ENCODE measurements at regions not wholly inside any gene's neighbourhood (a gene's known extent, or its start where the extent isn't known, plus 50 kb on each side); places are given as distances from the start of the nearest gene placed in this dataset.

DNA sequence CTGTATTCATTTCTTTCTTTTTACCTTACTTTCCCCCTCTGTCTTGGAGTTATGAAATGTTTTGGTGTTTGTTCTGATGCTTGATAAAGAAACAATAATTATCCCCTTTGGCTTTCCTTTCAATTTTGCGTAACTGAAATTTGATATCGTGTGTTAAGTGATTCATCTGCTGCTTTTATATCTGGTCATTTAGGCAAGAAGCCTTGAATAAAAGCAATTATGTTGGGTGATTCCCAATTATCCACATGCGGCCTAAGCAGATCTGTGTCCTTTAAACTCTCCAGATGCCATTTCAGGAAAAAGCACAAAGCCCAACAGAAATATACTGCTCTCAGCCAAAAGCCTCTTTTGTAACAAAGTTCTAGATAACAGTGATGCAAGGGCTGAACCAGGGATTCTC is 92.8 kb downstream of the TAF11L14 start:
- Mint-ChIP-seq H3K4me1 (ENCODE audit: low read depth, unreplicated experiment) (no peaks in the 10 kb centered on the region), H3K27ac (ENCODE audit: unreplicated experiment) (no peak overlapping the region), H3K36me3 (ENCODE audit: insufficient read depth, unreplicated experiment) (no peaks in the 10 kb centered on the region), H3K27me3 (ENCODE audit: insufficient read depth, unreplicated experiment) (no peaks in the 10 kb centered on the region), H3K4me3 (ENCODE audit: unreplicated experiment) (no peak overlapping the region), H3K9me3 (ENCODE audit: unreplicated experiment) (no peaks in the 10 kb centered on the region)
- Histone ChIP-seq H3K9me3 (no peaks in the 10 kb centered on the region), H3K4me3 (ENCODE audit: low read depth, low read length) (no peak overlapping the region), H3K27me3 (replicated peaks; ENCODE audit: control insufficient read depth, insufficient read depth, low read length) (no peaks in the 10 kb centered on the region), H3K4me1 (no peaks in the 10 kb centered on the region), H3K36me3 (ENCODE audit: control insufficient read depth, insufficient read depth, low read length) (no peaks in the 10 kb centered on the region)
- DNase-seq = no peak
- TF ChIP-seq, protein P1, sequence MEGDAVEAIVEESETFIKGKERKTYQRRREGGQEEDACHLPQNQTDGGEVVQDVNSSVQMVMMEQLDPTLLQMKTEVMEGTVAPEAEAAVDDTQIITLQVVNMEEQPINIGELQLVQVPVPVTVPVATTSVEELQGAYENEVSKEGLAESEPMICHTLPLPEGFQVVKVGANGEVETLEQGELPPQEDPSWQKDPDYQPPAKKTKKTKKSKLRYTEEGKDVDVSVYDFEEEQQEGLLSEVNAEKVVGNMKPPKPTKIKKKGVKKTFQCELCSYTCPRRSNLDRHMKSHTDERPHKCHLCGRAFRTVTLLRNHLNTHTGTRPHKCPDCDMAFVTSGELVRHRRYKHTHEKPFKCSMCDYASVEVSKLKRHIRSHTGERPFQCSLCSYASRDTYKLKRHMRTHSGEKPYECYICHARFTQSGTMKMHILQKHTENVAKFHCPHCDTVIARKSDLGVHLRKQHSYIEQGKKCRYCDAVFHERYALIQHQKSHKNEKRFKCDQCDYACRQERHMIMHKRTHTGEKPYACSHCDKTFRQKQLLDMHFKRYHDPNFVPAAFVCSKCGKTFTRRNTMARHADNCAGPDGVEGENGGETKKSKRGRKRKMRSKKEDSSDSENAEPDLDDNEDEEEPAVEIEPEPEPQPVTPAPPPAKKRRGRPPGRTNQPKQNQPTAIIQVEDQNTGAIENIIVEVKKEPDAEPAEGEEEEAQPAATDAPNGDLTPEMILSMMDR (IDR thresholded peaks at IDR 0.05; ENCODE audit: insufficient read depth in 1 of 2, low read depth in 1 of 2, low read length in 1 of 2, severe bottlenecking in 1 of 2, unreplicated experiment in 1 of 2) = no peak
- ChIA-PET CTCF (no interaction called here), POLR2A (no interaction called here)
- intact Hi-C loops (cut with micrococcal nuclease; ENCODE audit: unreplicated experiment) = no loop called here
- BruUV-seq (replicated peaks) = no TSS peak

DNA sequence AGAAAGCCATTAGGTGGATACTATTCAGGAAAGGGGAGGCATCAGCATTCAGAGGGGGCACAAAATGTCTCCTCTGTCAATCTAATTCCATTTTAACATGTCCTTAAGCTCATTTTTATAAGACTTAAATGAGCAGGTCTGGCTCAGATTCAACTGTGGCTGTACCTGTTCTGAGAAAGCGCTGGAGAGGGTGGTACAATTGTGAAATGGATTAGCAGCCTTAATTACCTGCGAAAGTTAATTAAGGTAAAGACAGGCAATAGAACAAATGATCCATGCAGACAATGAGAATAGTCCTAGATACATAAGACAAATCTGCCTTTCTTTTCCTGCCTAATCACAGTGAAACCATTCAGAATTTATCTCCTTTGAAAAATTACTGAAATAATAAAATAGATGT is 96.2 kb downstream of the TAF11L14 start:
- H3K27me3 ChIP-seq (replicated peaks; ENCODE audit: control insufficient read depth, insufficient read depth, low read length) = no peaks in the 10 kb centered on the region
- H3K9me3 ChIP-seq = no peaks in the 10 kb centered on the region
- Mint-ChIP-seq H3K9me3 (ENCODE audit: unreplicated experiment) (no peaks in the 10 kb centered on the region), H3K27ac (ENCODE audit: unreplicated experiment) (no peak overlapping the region), H3K27me3 (ENCODE audit: insufficient read depth, unreplicated experiment) (no peaks in the 10 kb centered on the region), H3K4me1 (ENCODE audit: low read depth, unreplicated experiment) (no peaks in the 10 kb centered on the region), H3K4me3 (ENCODE audit: unreplicated experiment) (no peak overlapping the region), H3K36me3 (ENCODE audit: insufficient read depth, unreplicated experiment) (no peaks in the 10 kb centered on the region)
- ChIA-PET POLR2A (no interaction called here), CTCF (no interaction called here)
- intact Hi-C loops (cut with micrococcal nuclease; ENCODE audit: unreplicated experiment) = no loop called here
- BruUV-seq (replicated peaks) = no TSS peak
- TF ChIP-seq, protein P1 (IDR thresholded peaks at IDR 0.05; ENCODE audit: insufficient read depth in 1 of 2, low read depth in 1 of 2, low read length in 1 of 2, severe bottlenecking in 1 of 2, unreplicated experiment in 1 of 2) = no peak
- no peaks in the 10 kb centered on the region for H3K36me3 ChIP-seq (ENCODE audit: control insufficient read depth, insufficient read depth, low read length)
- H3K4me3 ChIP-seq (ENCODE audit: low read depth, low read length) = no peak overlapping the region
- H3K4me1 ChIP-seq = no peaks in the 10 kb centered on the region
- no peak for DNase-seq

DNA sequence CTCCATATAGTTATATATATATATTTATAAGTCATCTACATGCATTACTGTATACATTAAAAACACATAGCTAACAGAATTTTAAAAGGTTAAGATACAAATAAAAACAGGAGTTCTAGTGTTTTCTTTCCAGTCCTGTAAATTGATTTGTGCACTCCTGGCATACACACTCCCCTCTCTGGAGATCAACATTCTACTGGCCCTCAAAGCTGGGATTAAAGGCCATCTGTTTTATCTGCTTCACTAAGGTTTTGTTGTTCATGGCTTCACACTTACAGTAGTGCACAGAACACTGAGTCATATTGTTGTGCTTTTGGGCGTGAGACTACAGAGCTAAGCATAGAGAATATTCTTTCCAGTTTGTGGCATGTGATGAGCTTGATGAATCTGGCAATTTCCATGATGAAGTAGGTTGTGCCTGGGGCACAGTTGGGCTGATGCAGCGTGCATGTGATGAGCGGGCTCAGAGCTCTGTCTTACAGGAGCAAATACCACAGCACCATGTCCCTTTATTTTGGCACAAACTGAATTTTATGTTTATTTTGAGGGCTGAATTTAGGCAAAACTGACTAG is 98.2 kb downstream of the TAF11L14 start:
- Mint-ChIP-seq H3K27ac (ENCODE audit: unreplicated experiment) (no peak overlapping the region), H3K4me1 (ENCODE audit: low read depth, unreplicated experiment) (no peaks in the 10 kb centered on the region), H3K36me3 (ENCODE audit: insufficient read depth, unreplicated experiment) (no peaks in the 10 kb centered on the region), H3K4me3 (ENCODE audit: unreplicated experiment) (no peak overlapping the region), H3K9me3 (ENCODE audit: unreplicated experiment) (no peaks in the 10 kb centered on the region), H3K27me3 (ENCODE audit: insufficient read depth, unreplicated experiment) (peaks cover 4% of the 10 kb centered on the region)
- ChIA-PET POLR2A (no interaction called here), CTCF (no interaction called here)
- Histone ChIP-seq H3K36me3 (ENCODE audit: control insufficient read depth, insufficient read depth, low read length) (no peaks in the 10 kb centered on the region), H3K4me3 (ENCODE audit: low read depth, low read length) (no peak overlapping the region), H3K9me3 (no peaks in the 10 kb centered on the region), H3K4me1 (no peaks in the 10 kb centered on the region), H3K27me3 (replicated peaks; ENCODE audit: control insufficient read depth, insufficient read depth, low read length) (no peaks in the 10 kb centered on the region)
- DNase-seq = no peak
- TF ChIP-seq, protein P1 (IDR thresholded peaks at IDR 0.05; ENCODE audit: insufficient read depth in 1 of 2, low read depth in 1 of 2, low read length in 1 of 2, severe bottlenecking in 1 of 2, unreplicated experiment in 1 of 2) = no peak
- intact Hi-C loops (cut with micrococcal nuclease; ENCODE audit: unreplicated experiment) = no loop called here
- BruUV-seq (replicated peaks) = no TSS peak
